Stomach (tissue), 4 donors: ENCODE measurements at regions not wholly inside any gene's neighbourhood (a gene's known extent, or its start where the extent isn't known, plus 50 kb on each side); places are given as distances from the start of the nearest gene placed in this dataset.

Source experiments
- EP300 ChIP-seq: sonication (generic); formaldehyde crosslinking; IDR thresholded peaks from one replicate; pipeline ENCODE4 v1.6.1; 2017; ENCODE audit warnings: antibody characterized with exemption
- POLR2A ChIP-seq, 4 donors: fragments of 450-650 bp; IDR thresholded peaks; one replicate each; pipeline ENCODE4 v1.6.1; 2016; ENCODE audit warnings: antibody characterized with exemption in 4 of 4, control low read depth in 2 of 4, mild to moderate bottlenecking in 1 of 4, moderate library complexity in 1 of 4
- POLR2AphosphoS5 ChIP-seq, 3 donors: sonication (generic); formaldehyde crosslinking; IDR thresholded peaks; one replicate each; pipeline ENCODE4 v1.6.1; 2016; ENCODE audit warnings: antibody characterized with exemption in 3 of 3
- TF ChIP-seq, protein P1 (sequence below), 7 experiments: fragments of 450-650 bp in 4 of 7; fragments of 200-600 bp in 3 of 7; sonication (generic) in 3 of 7; IDR thresholded peaks; one replicate each; pipeline ENCODE4 v1.5.1; 2016 to 2019; ENCODE audit warnings: antibody characterized with exemption in 7 of 7, control low read depth in 2 of 7, mild to moderate bottlenecking in 1 of 7

DNA sequence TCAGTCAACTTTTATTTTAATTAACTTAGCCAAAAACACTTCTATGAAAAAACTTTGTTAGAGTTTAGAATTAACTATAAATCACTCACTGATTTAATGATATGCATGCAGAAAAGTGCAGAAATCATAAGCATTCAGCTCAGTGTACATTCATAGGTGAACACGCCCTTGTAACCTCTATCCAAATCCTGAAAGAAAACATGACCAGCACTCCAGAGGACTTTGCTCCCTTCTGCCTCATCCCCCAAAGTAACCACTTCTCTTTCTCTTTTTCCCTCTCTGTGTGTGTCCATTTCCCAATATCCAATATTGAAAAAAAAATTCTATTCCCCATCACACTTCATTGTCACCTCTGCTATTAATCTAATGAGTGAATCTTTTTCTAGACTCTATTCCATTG lies 197.1 kb upstream of the FAR2 start:
- TF ChIP-seq, protein P1, sequence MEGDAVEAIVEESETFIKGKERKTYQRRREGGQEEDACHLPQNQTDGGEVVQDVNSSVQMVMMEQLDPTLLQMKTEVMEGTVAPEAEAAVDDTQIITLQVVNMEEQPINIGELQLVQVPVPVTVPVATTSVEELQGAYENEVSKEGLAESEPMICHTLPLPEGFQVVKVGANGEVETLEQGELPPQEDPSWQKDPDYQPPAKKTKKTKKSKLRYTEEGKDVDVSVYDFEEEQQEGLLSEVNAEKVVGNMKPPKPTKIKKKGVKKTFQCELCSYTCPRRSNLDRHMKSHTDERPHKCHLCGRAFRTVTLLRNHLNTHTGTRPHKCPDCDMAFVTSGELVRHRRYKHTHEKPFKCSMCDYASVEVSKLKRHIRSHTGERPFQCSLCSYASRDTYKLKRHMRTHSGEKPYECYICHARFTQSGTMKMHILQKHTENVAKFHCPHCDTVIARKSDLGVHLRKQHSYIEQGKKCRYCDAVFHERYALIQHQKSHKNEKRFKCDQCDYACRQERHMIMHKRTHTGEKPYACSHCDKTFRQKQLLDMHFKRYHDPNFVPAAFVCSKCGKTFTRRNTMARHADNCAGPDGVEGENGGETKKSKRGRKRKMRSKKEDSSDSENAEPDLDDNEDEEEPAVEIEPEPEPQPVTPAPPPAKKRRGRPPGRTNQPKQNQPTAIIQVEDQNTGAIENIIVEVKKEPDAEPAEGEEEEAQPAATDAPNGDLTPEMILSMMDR (IDR thresholded peaks at IDR 0.05) = no peak
- TF ChIP-seq POLR2A (IDR thresholded peaks at IDR 0.05) = no peak
- no peak for TF ChIP-seq EP300
- no peak for TF ChIP-seq POLR2AphosphoS5 (IDR thresholded peaks at IDR 0.05)
